ENCODE measurements at regions not wholly inside any gene's neighbourhood (a gene's known extent, or its start where the extent isn't known, plus 50 kb on each side); places are given as distances from the start of the nearest gene placed in this dataset.

- Histone ChIP-seq H3K79me2 (ENCODE audit: control insufficient read depth, insufficient read depth, low read length) (no peaks in the 10 kb centered on the region), H3K27me3 (replicated peaks in 1 of 2; ENCODE audit: control insufficient read depth in 2 of 2, insufficient read depth in 2 of 2, low read length in 1 of 2) (peaks cover 3% of the 10 kb centered on the region in 2 experiments; a peak in 3 of 4 replicates), H3K27ac (ENCODE audit: control insufficient read depth, insufficient read depth) (no peak overlapping the region), H3K9me3 (replicated peaks; ENCODE audit: control insufficient read depth, insufficient read depth, low read length) (no peaks in the 10 kb centered on the region), H3K9ac (ENCODE audit: control insufficient read depth, insufficient read depth, low read length) (no peak overlapping the region), H2AFZ (ENCODE audit: control insufficient read depth, low read depth, low read length) (no peak overlapping the region), H3K36me3 (ENCODE audit: control insufficient read depth in 2 of 2, insufficient read depth in 2 of 2, low read length in 1 of 2) (no peaks in the 10 kb centered on the region), H4K20me1 (ENCODE audit: control insufficient read depth, insufficient read depth) (no peaks in the 10 kb centered on the region), H3K4me2 (ENCODE audit: control insufficient read depth, insufficient read depth) (no peak overlapping the region), H3K4me1 (ENCODE audit: control insufficient read depth, insufficient read depth, low read length) (peaks cover 4% of the 10 kb centered on the region; the same call in 1 of the 2 replicates), H3K4me3 (no peak overlapping the region)
- FAIRE-seq (no peak), DNase-seq (ENCODE audit: low read depth, low spot score) (no peak), ATAC-seq (no peak)
- SMC1A ChIA-PET (ENCODE audit: uncharacterized antibody, unreplicated experiment): interaction anchor here (0.7 to 1.4 kb wide), 2 partner anchors 18 to 29 kb away, joined by 3 to 4 read pairs; no protein-coding TSS in a partner anchor
- intact Hi-C loops (cut with micrococcal nuclease; ENCODE audit: unreplicated experiment) (no loop called here), in situ Hi-C loops (cut with MboI) (no loop called here)
- no TSS peak for BruUV-seq (replicated peaks)
- POLR2A ChIA-PET: no interaction called here
- RAD21 ChIA-PET (ENCODE audit: unreplicated experiment): no interaction called here
- CTCF ChIA-PET: interaction anchor here (0.7 kb wide), 1 partner anchor 54 kb away, joined by 3 read pairs; no protein-coding TSS in a partner anchor
- 7% methylated on average over 3 of the region's 3 CpGs for WGBS (ENCODE audit: insufficient coverage, insufficient replicate concordance, low lambda C conversion rate, missing lambda C conversion rate)
- TF ChIP-seq HDAC2 (IDR thresholded peaks at IDR 0.05) (no peak), MYC (IDR thresholded peaks at IDR 0.05; ENCODE audit: insufficient read depth, insufficient read length, insufficient replicate concordance, low read length, severe bottlenecking) (no peak), ETV6 (conservative IDR thresholded peaks at IDR 0.05 in 1 of 2, IDR thresholded peaks at IDR 0.05 in 1 of 2; ENCODE audit: borderline replicate concordance in 1 of 2, low read depth in 1 of 2) (no peak), ZBTB33 (IDR thresholded peaks at IDR 0.05) (no peak), ZBTB40 (IDR thresholded peaks at IDR 0.05; ENCODE audit: borderline replicate concordance) (no peak), SIN3A (IDR thresholded peaks at IDR 0.05; ENCODE audit: low read depth, low read length) (no peak), TARDBP (IDR thresholded peaks at IDR 0.05; ENCODE audit: borderline replicate concordance) (no peak), GABPA (IDR thresholded peaks at IDR 0.05; ENCODE audit: low read depth) (no peak), E2F8 (IDR thresholded peaks at IDR 0.05; ENCODE audit: low read depth, partially characterized antibody) (no peak)
These were observed 184.4 kb upstream of the DMRT1 start for GRCh38 chr9:656926-657568.

Measured in GM12878 (cell line).